SH-SY5Y (cell line): ENCODE measurements at regions not wholly inside any gene's neighbourhood (a gene's known extent, or its start where the extent isn't known, plus 50 kb on each side); places are given as distances from the start of the nearest gene placed in this dataset.

ENCODE experiments used
- GATA2 ChIP-seq: IDR thresholded peaks from 2 replicates; pipeline ENCODE4 v1.6.1; 2011; ENCODE audit warnings: mild to moderate bottlenecking, low read depth, low read length
- GATA3 ChIP-seq: IDR thresholded peaks from 2 replicates; pipeline ENCODE4 v1.6.1; 2011; ENCODE audit warnings: low read depth, mild to moderate bottlenecking, low read length, moderate library complexity

GRCh38 chr6:144952456-144953240, 667.5 kb downstream of the UTRN start:
- no peak for TF ChIP-seq GATA2
- TF ChIP-seq GATA3 = no peak
